ENCODE measurements at regions not wholly inside any gene's neighbourhood (a gene's known extent, or its start where the extent isn't known, plus 50 kb on each side); places are given as distances from the start of the nearest gene placed in this dataset.

DNA sequence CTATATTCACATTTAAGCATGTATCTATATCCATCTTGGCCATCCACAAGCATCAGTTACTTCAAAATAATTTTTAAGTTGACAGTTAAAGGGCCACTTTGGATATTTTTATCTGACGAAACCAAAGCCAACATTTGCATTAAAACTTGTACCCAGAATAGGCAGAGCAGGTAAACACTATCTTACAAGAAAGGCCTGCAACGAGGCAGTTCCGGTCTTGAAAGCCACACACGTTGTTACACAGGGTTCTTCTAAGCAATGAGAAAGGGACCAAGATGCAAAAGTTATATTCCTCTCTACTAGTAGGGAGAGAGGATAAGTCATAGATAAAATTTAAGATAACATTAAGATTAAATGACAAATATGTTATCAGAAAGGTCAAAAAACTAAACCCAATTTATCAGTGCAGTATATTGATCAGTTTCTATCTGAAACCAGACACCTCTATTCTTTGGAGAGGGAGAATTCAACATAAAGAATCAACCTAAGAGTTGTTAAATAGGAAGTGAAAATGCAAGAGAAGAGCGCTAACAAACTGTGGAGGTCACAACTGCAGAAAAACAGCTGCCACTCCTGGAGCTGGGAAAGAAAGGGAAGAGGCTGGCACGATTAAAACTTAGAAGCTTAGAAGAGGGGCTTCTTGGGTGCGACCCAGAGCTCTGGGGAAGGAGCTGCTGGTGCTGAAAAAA is 701.3 kb downstream of the TNS3 start:
- no peaks in the 10 kb centered on the region for H3K36me3 ChIP-seq (ENCODE audit: insufficient read depth)
- H3K27ac ChIP-seq: no peak overlapping the region
- H3K9ac ChIP-seq: no peak overlapping the region
- no peaks in the 10 kb centered on the region for H3K4me1 ChIP-seq (ENCODE audit: low read depth, poor library complexity, severe bottlenecking)
- no peak overlapping the region for H2AFZ ChIP-seq (ENCODE audit: low read depth)
- H4K20me1 ChIP-seq (ENCODE audit: insufficient read depth): no peaks in the 10 kb centered on the region
- no peak overlapping the region for H3K4me3 ChIP-seq (IDR thresholded peaks at IDR 0.05; ENCODE audit: insufficient read depth, low read depth, low read length)
- H3K4me2 ChIP-seq: no peak overlapping the region
- TF ChIP-seq, protein P1, sequence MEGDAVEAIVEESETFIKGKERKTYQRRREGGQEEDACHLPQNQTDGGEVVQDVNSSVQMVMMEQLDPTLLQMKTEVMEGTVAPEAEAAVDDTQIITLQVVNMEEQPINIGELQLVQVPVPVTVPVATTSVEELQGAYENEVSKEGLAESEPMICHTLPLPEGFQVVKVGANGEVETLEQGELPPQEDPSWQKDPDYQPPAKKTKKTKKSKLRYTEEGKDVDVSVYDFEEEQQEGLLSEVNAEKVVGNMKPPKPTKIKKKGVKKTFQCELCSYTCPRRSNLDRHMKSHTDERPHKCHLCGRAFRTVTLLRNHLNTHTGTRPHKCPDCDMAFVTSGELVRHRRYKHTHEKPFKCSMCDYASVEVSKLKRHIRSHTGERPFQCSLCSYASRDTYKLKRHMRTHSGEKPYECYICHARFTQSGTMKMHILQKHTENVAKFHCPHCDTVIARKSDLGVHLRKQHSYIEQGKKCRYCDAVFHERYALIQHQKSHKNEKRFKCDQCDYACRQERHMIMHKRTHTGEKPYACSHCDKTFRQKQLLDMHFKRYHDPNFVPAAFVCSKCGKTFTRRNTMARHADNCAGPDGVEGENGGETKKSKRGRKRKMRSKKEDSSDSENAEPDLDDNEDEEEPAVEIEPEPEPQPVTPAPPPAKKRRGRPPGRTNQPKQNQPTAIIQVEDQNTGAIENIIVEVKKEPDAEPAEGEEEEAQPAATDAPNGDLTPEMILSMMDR (conservative IDR thresholded peaks at IDR 0.05; ENCODE audit: low read depth, low read length): no peak
- no peaks in the 10 kb centered on the region for H3K79me2 ChIP-seq (ENCODE audit: insufficient read depth, low read depth)
- H3K27me3 ChIP-seq (ENCODE audit: insufficient read depth, low read depth): no peaks in the 10 kb centered on the region

DNA sequence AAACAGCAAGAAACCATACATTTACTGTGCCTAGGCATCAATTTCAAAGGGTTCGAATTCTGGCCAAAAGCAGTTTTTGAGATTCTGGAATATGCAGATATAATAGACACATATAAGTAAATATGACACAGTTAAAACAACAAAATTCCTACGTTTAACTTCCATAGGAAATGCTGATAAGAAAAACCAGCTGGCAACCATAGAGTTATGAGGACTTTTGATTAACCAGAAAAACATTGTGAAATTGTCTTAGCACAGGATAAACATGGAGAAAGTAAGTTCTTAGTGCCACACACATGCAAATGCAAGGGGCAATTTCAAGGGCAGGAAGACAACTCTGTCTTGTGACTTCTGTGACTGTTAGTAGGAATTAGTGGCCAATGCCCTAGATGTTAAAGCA is 702.1 kb downstream of the TNS3 start:
- Histone ChIP-seq H3K4me1 (ENCODE audit: low read depth, poor library complexity, severe bottlenecking) (no peaks in the 10 kb centered on the region), H2AFZ (ENCODE audit: low read depth) (no peak overlapping the region), H4K20me1 (ENCODE audit: insufficient read depth) (no peaks in the 10 kb centered on the region), H3K79me2 (ENCODE audit: insufficient read depth, low read depth) (no peaks in the 10 kb centered on the region), H3K27ac (no peak overlapping the region), H3K4me3 (IDR thresholded peaks at IDR 0.05; ENCODE audit: insufficient read depth, low read depth, low read length) (no peak overlapping the region), H3K27me3 (ENCODE audit: insufficient read depth, low read depth) (no peaks in the 10 kb centered on the region), H3K36me3 (ENCODE audit: insufficient read depth) (no peaks in the 10 kb centered on the region), H3K9ac (no peak overlapping the region), H3K4me2 (no peak overlapping the region)
- TF ChIP-seq, protein P1 (conservative IDR thresholded peaks at IDR 0.05; ENCODE audit: low read depth, low read length): no peak

DNA sequence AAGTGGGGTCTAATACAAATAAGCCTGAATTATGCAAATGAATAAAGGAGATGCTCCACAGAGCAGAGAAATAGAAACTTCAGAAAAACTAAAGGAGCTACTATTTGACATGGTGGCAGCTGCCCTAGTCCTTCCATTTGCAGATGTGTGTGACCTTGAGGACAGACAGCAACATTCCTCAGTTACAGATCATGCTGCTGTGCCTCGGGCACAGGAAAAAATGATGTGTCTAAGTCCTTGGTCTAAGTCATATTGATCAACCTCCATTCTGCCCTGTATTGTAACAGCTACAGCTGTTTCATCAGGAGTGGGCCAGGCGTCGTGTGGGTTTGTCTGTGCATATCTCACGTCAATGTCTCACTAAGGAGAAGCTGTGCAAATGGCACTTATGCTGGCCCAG is 710.4 kb downstream of the TNS3 start:
- Histone ChIP-seq H3K79me2 (ENCODE audit: insufficient read depth, low read depth) (no peaks in the 10 kb centered on the region), H2AFZ (ENCODE audit: low read depth) (no peak overlapping the region), H3K4me2 (no peak overlapping the region), H3K27ac (no peak overlapping the region), H3K36me3 (ENCODE audit: insufficient read depth) (no peaks in the 10 kb centered on the region), H3K4me3 (IDR thresholded peaks at IDR 0.05; ENCODE audit: insufficient read depth, low read depth, low read length) (no peak overlapping the region), H3K9ac (no peak overlapping the region), H3K4me1 (ENCODE audit: low read depth, poor library complexity, severe bottlenecking) (no peaks in the 10 kb centered on the region), H4K20me1 (ENCODE audit: insufficient read depth) (no peaks in the 10 kb centered on the region), H3K27me3 (ENCODE audit: insufficient read depth, low read depth) (no peaks in the 10 kb centered on the region)
- TF ChIP-seq, protein P1 (conservative IDR thresholded peaks at IDR 0.05; ENCODE audit: low read depth, low read length): no peak

DNA sequence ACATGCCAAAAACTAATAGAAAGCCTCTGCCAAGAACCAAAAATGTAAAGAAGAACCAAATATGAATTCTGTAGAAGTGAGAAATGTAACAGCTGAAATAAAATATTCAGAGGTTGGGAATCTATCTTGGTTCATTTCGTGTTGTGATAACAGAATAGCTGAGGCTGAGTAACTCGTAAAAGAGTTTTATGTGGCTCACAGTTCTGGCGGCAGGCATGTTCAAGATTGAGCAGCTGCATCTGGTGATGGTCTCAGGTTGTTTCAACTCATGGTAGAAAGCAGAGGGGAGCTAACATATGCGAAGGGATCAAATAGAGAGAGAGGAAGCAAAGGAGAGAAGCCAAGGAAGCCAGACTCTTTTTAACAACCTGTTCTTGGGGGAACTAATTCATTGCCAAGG is 717.2 kb downstream of the TNS3 start:
- Histone ChIP-seq H3K4me2 (no peak overlapping the region), H3K9ac (no peak overlapping the region), H2AFZ (ENCODE audit: low read depth) (no peak overlapping the region), H3K36me3 (ENCODE audit: insufficient read depth) (no peaks in the 10 kb centered on the region), H3K79me2 (ENCODE audit: insufficient read depth, low read depth) (no peaks in the 10 kb centered on the region), H3K27me3 (ENCODE audit: insufficient read depth, low read depth) (no peaks in the 10 kb centered on the region), H3K4me1 (ENCODE audit: low read depth, poor library complexity, severe bottlenecking) (no peaks in the 10 kb centered on the region), H3K27ac (no peak overlapping the region), H3K4me3 (IDR thresholded peaks at IDR 0.05; ENCODE audit: insufficient read depth, low read depth, low read length) (no peak overlapping the region), H4K20me1 (ENCODE audit: insufficient read depth) (no peaks in the 10 kb centered on the region)
- TF ChIP-seq, protein P1 (conservative IDR thresholded peaks at IDR 0.05; ENCODE audit: low read depth, low read length): no peak
